Spinal cord (tissue), 9 donors: ENCODE measurements at regions not wholly inside any gene's neighbourhood (a gene's known extent, or its start where the extent isn't known, plus 50 kb on each side); places are given as distances from the start of the nearest gene placed in this dataset.

Experiments
- DNase-seq, 6 donors: peaks; one replicate each; pipeline versions ENCODE4 v3.0.0 to v3.0.0-alpha.2; 2013 to 2015; ENCODE audit warnings: low spot score in 6 of 6, low read depth in 4 of 6
- H3K27ac ChIP-seq: one replicate; pipeline ENCODE4 v1.5.1; 2013; ENCODE audit warnings: low read depth, low read length, control low read depth
- H3K27me3 ChIP-seq: one replicate; pipeline ENCODE4 v1.6.1; 2013; ENCODE audit warnings: low read length; ENCODE audit not compliant: control insufficient read depth, insufficient read depth
- H3K36me3 ChIP-seq: one replicate; pipeline ENCODE4 v1.6.1; 2013; ENCODE audit warnings: low read length; ENCODE audit not compliant: control insufficient read depth, insufficient read depth
- H3K4me1 ChIP-seq: one replicate; pipeline ENCODE4 v1.6.1; 2013; ENCODE audit warnings: low read length; ENCODE audit not compliant: control insufficient read depth, insufficient read depth
- H3K4me3 ChIP-seq: one replicate; pipeline ENCODE4 v1.5.1; 2013; ENCODE audit warnings: low read depth, low read length, control low read depth
- H3K9me3 ChIP-seq: one replicate; pipeline ENCODE4 v1.6.1; 2013; ENCODE audit warnings: low read length; ENCODE audit not compliant: control insufficient read depth, insufficient read depth
- whole genome bisulfite sequencing: methylation state at CpG from one replicate; pipeline ENCODE4 v1.1.5; 2013; ENCODE audit warnings: missing lambda C conversion rate; ENCODE audit not compliant: insufficient coverage; 5-methylcytosine and 5-hydroxymethylcytosine counted together
- donor health status: healthy.

DNA sequence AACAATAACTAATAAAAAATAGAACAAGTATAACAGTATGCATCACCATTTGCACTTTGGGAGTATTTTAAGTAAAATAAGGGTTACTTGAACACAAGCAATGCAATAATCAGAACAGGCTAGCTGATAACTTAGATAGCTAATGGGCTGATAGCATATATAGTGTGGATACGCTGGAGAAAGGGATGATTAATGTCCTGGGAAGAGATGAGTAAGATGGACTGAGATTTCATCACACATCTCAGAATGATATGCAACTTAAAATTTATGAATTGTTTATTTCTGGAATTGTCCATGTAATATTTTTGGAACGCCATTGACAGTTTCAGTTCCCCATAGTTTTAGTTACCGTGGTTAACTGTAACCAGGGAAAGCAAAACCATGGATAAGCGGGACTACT, 173.6 kb downstream of the ISL1 start:
- no peak overlapping the region for H3K4me3 ChIP-seq
- no CpG with 5 or more reads among the region's 4 CpGs for WGBS
- peaks cover 2% of the 10 kb centered on the region for H3K9me3 ChIP-seq
- H3K36me3 ChIP-seq: no peaks in the 10 kb centered on the region
- no peak overlapping the region for H3K27ac ChIP-seq
- no peaks in the 10 kb centered on the region for H3K27me3 ChIP-seq
- DNase-seq: no peak
- H3K4me1 ChIP-seq: no peaks in the 10 kb centered on the region

DNA sequence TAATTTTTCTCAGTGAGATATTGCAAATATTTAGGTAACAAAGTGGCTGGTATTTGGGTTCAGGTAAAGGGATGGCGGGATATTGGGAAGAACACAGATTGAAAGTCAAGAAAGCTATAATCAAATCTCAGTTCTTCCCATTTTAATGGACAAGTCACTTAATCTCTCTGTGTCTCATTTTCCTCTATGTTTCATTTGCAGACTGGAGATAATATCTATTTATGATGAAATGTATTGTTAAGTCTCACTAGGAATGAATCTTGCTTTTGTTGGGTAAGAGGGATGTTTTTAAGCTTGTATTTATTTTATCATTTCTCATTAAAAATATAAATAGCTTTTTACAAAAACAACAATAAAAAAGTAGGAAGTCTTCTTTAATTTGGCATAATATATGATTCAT, 175.4 kb downstream of the ISL1 start:
- H3K27ac ChIP-seq: no peak overlapping the region
- no CpG with 5 or more reads among the region's 1 CpG for WGBS

DNA sequence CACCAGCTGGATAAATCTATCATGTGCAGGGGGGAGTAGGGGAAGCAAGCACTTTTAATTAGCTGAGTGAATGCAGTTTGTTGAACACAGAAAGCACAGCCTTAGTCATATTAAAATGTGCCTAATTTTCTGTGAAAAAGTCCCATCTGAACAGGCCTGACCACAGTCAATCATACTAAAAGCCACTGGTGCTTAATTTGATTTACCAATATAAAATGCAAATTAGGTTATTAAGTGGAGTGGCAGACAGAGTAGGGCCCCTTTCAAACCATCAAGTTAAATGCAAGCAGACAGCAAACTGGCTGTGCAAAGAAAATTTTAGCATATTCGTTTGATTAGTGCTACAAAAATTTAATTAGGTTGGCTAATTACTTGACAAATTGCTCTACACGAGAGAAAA, 176.1 kb downstream of the ISL1 start:
- H3K27ac ChIP-seq: no peak overlapping the region
- DNase-seq: peak in 3 of 6 donors; percentile 4 to 83 (median 51)
- WGBS: no CpG with 5 or more reads among the region's 2 CpGs

More for the DNA sequence above, 175.4 kb downstream of the ISL1 start:
- Histone ChIP-seq H3K4me1 (no peaks in the 10 kb centered on the region), H3K27me3 (no peaks in the 10 kb centered on the region), H3K4me3 (no peak overlapping the region), H3K9me3 (no peaks in the 10 kb centered on the region), H3K36me3 (no peaks in the 10 kb centered on the region)
- DNase-seq: no peak

DNA sequence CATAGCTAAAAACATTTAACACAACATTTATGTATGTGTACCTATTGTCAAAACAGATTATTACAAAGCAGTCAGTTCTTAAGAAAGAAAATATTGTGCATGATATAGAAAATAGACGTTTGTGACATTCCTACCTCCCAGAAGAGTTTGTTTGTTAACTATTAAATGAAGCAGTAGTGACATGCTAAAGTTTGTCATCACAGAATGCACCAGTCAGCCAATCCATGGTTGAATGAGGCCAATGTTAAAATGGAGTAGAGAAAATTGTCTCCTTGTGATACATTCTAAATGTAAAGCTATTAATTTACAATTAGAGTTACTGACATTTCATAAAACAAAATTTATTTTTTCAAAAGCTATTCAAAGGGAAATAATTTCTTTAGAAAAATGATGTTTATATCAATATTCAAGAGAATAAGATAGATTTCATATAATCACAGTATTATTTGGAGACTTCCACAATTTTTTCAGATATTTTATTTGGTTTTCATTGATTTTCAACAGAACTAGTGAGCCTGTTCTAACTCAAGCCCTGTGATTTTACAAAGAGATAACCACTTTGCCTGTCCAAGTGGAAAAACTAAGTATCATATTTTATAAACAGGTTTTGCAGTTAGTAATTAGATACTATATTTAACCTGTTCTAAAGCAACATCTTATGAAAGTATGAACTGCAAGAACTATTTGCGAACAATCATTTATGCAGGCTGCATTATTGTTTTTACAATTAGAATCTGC, 176.8 kb downstream of the ISL1 start:
- Histone ChIP-seq H3K9me3 (no peaks in the 10 kb centered on the region), H3K4me3 (no peak overlapping the region), H3K4me1 (no peaks in the 10 kb centered on the region), H3K36me3 (no peaks in the 10 kb centered on the region), H3K27ac (no peak overlapping the region), H3K27me3 (no peaks in the 10 kb centered on the region)
- WGBS: no CpG with 5 or more reads among the region's 2 CpGs
- DNase-seq: no peak

More for the DNA sequence above, 176.1 kb downstream of the ISL1 start:
- Histone ChIP-seq H3K4me3 (no peak overlapping the region), H3K4me1 (no peaks in the 10 kb centered on the region), H3K9me3 (no peaks in the 10 kb centered on the region), H3K36me3 (no peaks in the 10 kb centered on the region), H3K27me3 (no peaks in the 10 kb centered on the region)

DNA sequence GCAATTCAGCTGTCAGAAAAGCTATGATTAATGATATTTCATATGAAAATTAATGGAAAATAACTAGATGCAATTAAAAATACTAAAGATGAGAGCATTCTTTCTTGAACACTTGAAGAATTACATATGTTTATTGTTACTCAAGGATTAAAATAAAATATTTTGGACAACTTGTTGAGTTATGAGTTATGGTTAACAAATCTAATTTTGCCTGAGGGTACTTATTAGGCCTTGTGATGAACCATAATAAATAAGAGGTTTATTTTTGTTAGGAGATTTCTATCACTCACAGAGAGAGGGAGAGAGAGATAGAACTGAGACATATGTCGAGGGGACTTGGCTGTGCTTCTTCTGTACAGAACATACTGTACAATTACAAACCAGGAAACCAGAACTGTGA, 183.7 kb downstream of the ISL1 start:
- Histone ChIP-seq H3K9me3 (no peaks in the 10 kb centered on the region), H3K4me3 (no peak overlapping the region), H3K4me1 (no peaks in the 10 kb centered on the region), H3K36me3 (no peaks in the 10 kb centered on the region), H3K27ac (no peak overlapping the region), H3K27me3 (no peaks in the 10 kb centered on the region)
- no peak for DNase-seq
- WGBS: no CpG with 5 or more reads among the region's 1 CpG

DNA sequence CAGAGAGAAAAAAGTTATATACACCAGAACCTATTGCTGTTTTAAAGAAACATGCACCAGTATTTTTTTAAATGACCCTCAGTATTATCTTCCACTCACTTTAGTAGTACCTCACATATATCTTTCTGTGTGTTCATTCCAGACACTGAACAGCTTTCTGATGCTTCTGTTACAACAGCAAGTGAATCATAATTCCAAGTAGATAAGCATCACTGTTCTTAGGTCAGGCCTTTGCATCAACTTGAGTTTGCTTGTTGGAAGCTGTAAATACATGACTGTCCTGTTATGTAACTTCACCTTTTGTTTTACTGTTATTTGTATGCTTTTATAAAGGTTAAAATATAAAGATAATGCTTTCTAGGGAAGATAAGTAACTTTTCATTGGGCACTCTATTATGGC, 184.4 kb downstream of the ISL1 start:
- H3K4me1 ChIP-seq: no peaks in the 10 kb centered on the region
- DNase-seq: no peak
- no peak overlapping the region for H3K27ac ChIP-seq
- no peaks in the 10 kb centered on the region for H3K36me3 ChIP-seq
- H3K27me3 ChIP-seq: no peaks in the 10 kb centered on the region
- H3K9me3 ChIP-seq: no peaks in the 10 kb centered on the region
- H3K4me3 ChIP-seq: no peak overlapping the region

DNA sequence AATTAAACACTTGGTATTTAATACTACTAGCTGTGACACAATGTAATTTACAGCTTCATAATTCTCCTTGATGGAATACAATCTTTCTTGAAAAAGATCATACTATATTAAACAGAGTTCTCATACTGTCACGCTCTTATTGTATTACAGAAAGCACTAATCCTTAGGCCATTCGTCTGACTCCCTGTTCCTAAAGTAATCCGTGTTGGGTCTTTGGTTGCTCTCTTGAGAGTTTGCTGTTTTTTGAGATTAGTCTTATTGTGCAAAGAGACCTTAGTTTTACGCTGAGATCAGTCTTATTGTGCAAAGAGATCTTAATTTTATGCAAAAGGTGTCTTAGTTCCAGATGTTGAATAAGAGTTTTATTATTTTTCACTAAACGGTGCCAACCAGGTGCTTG, 190.6 kb downstream of the ISL1 start:
- Histone ChIP-seq H3K27me3 (no peaks in the 10 kb centered on the region), H3K9me3 (no peaks in the 10 kb centered on the region), H3K4me3 (no peak overlapping the region), H3K36me3 (no peaks in the 10 kb centered on the region), H3K4me1 (no peaks in the 10 kb centered on the region), H3K27ac (no peak overlapping the region)
- no CpG with 5 or more reads among the region's 5 CpGs for WGBS
- no peak for DNase-seq

DNA sequence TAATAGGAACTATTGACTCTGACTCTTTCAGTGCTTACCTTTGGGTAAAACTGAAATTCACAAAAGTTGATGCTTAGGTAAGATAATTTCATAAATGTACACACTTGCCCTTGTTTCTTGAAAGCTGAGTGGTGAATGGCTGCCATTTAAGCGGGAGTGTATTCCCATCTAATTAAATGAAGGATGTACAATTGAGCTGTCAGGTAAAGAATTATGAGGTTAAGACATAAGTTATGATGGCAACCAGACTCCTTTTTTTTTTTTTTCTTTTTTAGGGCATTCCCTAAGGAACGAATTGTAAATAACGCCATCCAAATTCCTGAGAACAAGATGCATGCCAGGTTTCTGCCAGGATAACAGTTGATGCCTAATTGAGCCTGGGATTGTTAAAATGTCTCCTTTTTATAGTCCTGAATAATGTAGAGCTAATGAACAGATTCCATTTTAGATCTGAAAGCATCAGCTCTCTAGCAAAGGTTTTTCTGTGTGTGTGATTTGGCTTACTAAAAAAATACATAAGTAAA, 199.7 kb downstream of the ISL1 start:
- H3K36me3 ChIP-seq: no peaks in the 10 kb centered on the region
- no peak overlapping the region for H3K4me3 ChIP-seq
- WGBS: no CpG with 5 or more reads among the region's 3 CpGs
- no peaks in the 10 kb centered on the region for H3K9me3 ChIP-seq
- H3K27me3 ChIP-seq: no peaks in the 10 kb centered on the region
- no peak overlapping the region for H3K27ac ChIP-seq
- H3K4me1 ChIP-seq: no peaks in the 10 kb centered on the region
- DNase-seq: peak in 3 of 6 donors; percentile 7 to 50 (median 49)

DNA sequence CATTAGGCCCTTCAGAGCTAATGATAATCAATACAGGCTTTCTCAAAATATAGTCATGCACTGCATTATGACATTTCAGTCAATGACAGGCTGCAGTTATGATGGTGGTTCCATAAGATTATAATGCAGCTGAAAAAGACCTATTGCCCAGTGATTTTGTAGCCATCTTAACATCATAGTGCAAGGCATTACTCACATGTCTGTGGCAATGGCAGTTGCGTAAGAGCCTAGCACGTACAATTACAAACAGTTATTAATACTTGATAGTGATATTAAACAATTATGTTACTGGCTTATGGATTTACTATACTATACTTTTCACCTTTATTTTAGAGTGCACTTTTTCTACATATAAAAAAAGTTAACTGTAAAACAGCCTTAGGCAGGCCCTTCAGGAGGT, 214.8 kb downstream of the ISL1 start:
- Histone ChIP-seq H3K9me3 (no peaks in the 10 kb centered on the region), H3K27ac (no peak overlapping the region), H3K27me3 (no peaks in the 10 kb centered on the region), H3K4me1 (no peaks in the 10 kb centered on the region), H3K36me3 (no peaks in the 10 kb centered on the region), H3K4me3 (no peak overlapping the region)
- no CpG with 5 or more reads among the region's 2 CpGs for WGBS
- no peak for DNase-seq

DNA sequence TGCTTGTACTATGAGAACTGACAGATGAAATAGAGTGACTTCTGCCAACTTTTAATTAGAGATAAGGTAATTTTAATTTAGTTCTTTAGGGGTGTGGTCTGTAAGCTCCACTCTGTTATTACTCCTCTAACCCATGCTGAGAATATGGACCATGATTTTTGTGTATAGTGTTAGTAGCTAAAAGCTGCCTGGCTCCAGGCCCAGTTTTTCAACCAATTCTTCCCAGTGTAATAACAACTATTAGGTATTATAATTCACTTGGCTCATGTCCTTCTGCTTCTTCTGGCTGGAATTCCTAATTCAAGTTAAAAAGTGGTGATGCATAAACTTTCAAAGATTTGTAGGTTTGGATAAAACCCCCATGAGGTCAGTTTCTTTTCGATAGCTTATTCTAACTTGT, 216.3 kb downstream of the ISL1 start:
- Histone ChIP-seq H3K27ac (no peak overlapping the region), H3K4me3 (no peak overlapping the region), H3K27me3 (no peaks in the 10 kb centered on the region), H3K9me3 (no peaks in the 10 kb centered on the region), H3K36me3 (no peaks in the 10 kb centered on the region), H3K4me1 (no peaks in the 10 kb centered on the region)
- DNase-seq: peak in 2 of 6 donors; percentile 7 to 22
- no CpG with 5 or more reads among the region's 1 CpG for WGBS
